ENCODE measurements at regions not wholly inside any gene's neighbourhood (a gene's known extent, or its start where the extent isn't known, plus 50 kb on each side); places are given as distances from the start of the nearest gene placed in this dataset.
"Not testable (repeated sequence)": the region's sequence is repeated elsewhere in the genome, so short reads cannot be mapped to it uniquely, and the experiment has no call there.

GRCh38 chr1:143855867-143856266, 115.9 kb downstream of the FAM72C start:
- not testable (repeated sequence) for TF ChIP-seq CTCF, POLR2A (IDR thresholded peaks at IDR 0.05)
